ENCODE measurements at regions not wholly inside any gene's neighbourhood (a gene's known extent, or its start where the extent isn't known, plus 50 kb on each side); places are given as distances from the start of the nearest gene placed in this dataset.

GRCh38 chr3:151584566-151584965 lies 123.7 kb upstream of the IGSF10 start:
- TF ChIP-seq CTCF (IDR thresholded peaks at IDR 0.05) (no peak), REST (IDR thresholded peaks at IDR 0.05; ENCODE audit: insufficient read depth in 1 of 2, low read depth in 2 of 2, low read length in 1 of 2) (no peak)
